HG02870 (cell line): ENCODE measurements at regions not wholly inside any gene's neighbourhood (a gene's known extent, or its start where the extent isn't known, plus 50 kb on each side); places are given as distances from the start of the nearest gene placed in this dataset.
"Not testable (repeated sequence)": the region's sequence is repeated elsewhere in the genome, so short reads cannot be mapped to it uniquely, and the experiment has no call there.

Experiments
- ATAC-seq: cut with Tn5 transposase; IDR thresholded peaks from one replicate; pipeline ENCODE4 v1.9.1; 2021; ENCODE audit warnings: mild to moderate bottlenecking, moderate library complexity; ENCODE audit not compliant: unreplicated experiment

DNA sequence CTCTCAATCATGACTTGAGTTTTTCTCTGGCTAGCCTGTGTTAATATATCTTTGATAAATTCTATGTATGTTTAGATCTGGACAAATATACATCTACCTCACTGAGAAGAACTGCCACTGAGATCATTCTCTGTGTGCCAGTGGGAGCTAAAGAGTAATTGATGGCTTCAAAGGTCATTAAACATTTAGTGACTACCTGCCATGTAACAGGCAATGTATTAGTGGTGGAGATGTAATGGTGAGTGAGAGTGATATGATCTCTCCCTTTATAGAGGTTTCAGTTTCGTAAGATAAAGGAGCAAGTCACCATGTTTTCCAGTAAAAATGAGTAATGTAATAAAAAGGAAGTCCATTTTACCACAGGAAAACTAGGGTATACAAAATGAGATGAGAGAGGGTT, 235.8 kb upstream of the CDH8 start:
- ATAC-seq: no peak

DNA sequence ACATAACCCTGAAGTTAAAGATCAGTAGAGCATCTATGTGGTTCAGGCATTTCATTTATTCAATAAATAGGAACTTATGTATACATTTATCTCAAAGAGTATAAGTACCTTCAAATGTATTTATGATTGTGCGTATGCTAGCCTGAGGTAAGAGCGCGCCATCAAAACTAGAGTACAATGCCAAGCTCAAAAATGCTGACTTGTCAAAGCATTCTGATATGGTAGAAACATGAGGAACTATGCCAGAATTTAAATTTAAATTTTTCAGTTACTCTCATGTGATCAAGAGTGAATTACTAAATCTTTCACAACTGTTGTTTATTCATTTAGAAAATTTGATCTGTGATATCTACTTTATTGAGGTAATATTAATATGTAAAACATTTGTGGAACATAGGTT, 225.5 kb upstream of the CDH8 start:
- no peak for ATAC-seq

DNA sequence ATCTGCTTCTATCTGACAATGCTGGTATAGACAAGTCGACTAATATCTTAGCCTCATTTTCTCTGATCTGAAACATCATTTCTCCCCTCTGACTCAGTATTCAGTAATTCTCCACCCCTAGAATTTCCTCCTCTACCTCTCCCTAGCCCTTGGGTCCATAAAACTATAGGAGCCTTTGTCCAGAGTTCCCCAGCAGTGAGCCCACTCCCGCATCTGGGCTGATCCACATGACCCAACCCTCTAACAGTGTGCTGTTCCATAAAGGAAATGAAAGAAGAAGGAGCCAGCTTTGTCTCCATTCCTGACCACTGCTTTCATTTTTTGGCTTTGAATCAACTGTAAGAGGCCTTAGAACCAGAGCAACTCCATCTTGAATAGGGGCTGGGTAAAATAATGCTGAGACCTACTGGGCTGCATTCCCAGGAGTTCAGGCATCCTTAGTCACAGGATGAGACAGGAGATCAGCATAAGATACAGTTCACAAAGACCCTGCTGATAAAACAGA, 222.7 kb upstream of the CDH8 start:
- ATAC-seq: not testable (repeated sequence)

DNA sequence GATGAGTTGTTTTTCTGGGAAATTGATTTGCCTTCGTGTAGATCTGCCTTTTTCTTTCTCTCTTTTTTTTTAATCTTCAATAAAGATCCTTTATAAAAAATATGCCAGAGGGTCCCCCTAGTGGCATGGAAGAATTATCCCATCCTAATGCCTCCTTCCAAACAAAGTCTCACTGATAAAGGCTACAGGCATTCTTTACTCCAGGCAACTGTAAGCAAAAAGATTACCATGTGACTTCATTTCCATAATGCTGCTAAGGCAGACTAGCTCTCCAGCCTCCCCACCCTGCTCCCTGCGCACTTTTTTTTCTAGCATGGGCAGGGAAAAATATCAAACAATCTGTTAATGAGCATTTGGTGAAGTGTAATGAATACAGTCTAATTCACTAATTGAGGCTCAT, 220.2 kb upstream of the CDH8 start:
- no peak for ATAC-seq

DNA sequence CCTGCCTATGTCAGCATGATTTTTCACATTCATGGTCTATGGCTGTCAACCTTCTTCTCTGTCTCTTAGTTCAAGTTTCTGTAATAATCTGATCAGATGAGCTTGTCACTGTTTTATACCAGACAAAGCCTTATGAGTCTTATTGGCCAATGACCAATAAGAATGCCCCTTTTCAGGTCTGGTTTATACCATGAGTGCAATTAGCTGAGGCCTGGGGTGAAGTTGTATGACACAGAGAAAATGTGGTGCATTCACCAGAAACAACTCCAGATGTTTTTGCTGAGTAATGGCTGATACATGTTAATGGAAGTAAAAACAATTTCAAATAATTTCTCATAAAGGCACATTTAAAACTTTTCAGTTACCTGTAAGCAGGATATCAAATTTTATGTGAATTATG, 218.6 kb upstream of the CDH8 start:
- ATAC-seq: no peak

DNA sequence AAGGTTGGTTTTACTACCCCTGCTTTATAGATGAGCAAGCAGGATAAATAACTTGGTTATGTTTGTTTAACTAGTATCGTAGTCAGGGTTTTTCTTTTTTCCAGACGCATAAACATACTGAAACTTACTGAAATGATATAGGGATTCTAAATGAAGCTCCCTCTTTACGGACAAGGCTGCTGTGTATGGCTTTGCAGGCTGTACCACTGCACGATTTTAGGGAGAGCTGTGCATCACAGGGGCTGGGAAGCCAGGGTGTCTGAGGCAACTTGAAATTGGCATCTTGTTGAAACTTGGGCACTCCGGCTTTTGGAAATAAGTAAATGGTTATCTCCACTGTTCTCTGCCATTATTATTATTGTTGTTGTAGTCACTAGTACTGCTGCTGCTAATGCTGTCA, 218.1 kb upstream of the CDH8 start:
- ATAC-seq: no peak

DNA sequence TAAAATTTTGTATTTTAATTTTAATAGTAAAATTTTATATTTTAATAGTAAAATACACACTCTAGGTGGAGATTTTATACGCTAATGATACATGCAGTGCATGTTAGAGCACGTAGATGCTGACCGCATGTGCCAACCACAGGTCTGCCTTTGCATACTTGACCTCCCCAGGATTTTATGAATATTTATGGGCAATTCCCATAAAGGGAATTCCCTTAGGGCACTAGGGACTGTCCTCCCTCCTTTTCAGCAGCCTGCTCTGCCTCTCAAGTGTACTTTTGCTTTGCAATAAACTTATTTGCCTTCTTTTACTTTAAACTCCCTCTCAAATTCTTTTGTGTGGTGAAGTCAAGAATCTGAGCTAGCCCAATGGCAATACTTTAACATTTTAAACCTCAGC, 217.7 kb upstream of the CDH8 start:
- no peak for ATAC-seq

DNA sequence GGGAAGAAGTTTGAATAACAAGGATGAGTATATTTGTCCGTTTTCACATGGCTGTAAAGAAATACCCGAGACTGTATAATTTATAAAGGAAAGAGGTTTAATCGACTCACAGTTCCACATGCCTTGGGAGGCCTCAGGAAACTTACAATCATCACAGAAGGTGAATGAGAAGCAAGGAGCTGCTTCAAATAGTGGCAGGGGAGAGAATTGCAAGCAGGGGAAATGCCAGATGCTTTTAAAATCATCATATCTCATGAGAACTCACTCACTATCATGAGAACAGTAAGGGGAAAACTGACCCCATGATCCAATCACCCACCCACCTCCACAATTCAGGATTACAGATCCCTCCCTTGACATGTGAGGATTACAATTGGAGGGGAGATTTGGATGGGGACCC, 212.8 kb upstream of the CDH8 start:
- ATAC-seq: no peak

DNA sequence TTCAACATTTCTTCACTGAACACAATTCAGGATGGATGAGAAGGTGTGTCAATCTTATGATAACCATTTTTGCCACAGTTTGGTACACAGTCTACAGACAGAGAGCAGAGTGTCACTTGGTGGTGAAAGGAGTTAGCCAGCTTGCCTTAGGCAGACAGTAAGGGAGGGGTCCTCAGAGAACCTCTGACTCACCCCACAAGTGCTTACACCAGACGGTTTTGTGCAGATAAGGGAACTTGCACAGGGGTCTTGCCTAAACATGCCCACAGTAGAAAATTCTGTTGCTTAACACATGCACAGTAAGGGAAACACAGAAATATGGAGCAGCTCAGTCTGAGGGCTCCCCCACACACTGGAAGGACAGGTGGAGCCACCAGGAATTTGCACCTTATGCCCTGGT, 204.5 kb upstream of the CDH8 start:
- ATAC-seq: no peak

DNA sequence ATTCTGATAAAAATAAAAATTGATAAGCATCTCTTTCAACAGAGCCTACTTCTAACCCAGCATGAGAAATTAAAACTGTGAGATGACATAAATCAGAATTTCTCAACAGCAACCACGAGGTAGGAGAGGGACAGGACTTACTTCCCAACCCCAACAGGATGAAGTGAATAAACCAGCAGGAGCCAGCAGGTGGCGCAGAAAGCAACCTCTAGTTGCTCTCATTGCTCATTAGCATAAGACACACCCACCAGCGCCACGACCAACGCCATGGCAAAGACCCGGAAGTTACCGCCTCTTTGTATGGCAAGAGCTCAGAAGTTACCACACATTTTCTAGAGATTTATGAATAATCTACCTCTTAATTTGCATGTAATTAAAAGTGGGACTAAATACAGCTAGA, 189.4 kb upstream of the CDH8 start:
- ATAC-seq: peak; percentile 70

DNA sequence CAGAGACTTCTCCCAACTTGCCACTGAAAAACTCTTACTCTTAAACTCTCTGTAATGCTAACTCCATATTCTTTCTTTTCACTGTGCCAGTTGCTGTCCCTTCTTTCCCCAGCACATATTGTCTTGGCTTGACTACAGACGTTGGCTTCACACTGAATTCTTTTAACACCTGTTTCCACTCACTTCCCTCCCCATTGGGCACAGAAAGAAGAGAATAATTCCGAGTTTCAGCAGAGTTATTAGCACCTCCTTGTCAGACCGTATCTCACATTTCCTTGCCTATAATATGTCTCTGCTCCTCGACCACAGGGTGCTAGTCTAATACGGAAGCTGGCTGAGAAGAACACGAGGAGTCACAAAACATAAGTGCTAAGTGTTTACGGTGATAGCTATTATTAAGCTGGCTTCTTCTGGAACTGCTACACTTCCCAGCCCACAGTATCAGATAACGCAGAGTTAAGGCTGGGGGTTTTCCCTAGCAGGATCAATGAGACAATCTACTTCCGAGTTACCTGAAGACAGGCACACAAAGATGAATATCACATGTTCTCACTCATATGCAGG, 188.5 kb upstream of the CDH8 start:
- ATAC-seq: no peak

DNA sequence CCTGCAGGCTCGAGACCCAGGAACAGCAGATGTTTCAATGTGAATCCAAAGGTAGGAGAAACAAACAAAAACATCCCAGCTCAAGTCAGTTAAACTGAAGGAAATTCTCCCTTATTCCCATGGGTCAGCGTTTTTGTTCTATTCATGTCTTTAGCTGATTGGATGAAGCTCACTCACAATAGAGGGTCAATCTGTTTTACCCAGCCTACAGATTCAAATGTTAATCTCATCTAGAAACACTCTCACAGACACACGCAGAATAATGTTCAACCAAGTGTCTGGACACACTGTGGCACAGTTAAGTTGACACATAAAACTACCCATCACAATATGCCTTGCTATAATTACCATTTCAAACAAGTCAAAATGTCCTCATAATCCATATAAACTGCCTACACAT, 180.6 kb upstream of the CDH8 start:
- ATAC-seq: no peak

DNA sequence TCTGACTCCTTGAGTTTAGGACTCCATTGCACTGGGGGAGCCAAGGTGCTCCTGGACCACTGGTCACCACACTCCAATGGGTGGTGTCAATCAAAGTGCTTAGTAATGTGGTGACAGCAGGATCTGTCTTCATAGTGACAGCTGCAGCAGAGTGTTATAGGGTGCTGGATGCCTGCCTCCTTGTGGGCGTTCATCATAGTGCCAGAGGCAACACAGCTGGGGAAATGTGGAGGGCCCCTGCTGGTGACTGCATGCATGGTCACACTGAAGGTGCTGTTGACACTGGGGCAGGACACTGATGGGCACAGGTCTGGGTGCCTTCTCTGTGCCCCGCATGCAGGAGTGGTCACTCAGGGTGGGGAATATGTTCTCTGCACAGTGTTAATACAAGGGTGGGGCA, 177.5 kb upstream of the CDH8 start:
- no peak for ATAC-seq

DNA sequence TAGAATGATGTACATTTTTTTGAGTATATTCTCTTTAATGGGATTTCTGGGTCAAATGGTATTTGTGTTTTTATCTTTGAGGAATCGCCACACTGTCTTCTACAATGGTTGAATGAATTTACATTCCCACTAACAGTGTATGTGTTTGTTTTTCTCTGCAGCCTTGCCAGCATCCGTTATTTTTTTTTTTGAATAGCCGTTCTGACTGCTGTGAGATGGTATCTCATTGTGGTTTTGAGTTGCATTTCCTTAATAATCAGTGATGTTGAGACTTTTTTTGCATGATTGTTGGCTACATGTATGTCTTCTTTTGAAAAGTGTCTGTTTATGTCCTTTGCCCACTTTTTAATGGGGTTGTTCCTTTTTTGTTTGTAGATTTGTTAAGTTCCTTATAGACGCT, 172.7 kb upstream of the CDH8 start:
- ATAC-seq: no peak

DNA sequence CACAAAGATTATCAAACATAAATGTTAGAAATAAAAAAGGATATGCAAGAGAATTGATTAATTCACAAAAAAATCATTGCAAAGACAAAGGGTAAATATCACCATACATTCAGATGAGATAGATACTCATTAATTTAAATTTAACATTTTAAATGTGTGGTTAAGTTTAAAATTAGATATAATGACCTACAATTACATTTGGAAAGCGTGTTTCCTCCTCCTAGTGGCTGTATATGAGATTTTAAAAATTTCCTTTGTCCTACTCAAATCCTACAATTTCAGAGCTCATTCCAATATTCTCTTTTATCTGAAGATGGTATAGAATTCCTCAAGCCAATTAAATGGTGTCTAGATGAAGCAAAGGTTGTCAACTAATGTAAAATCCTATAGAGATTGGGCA, 169.2 kb upstream of the CDH8 start:
- ATAC-seq: no peak

DNA sequence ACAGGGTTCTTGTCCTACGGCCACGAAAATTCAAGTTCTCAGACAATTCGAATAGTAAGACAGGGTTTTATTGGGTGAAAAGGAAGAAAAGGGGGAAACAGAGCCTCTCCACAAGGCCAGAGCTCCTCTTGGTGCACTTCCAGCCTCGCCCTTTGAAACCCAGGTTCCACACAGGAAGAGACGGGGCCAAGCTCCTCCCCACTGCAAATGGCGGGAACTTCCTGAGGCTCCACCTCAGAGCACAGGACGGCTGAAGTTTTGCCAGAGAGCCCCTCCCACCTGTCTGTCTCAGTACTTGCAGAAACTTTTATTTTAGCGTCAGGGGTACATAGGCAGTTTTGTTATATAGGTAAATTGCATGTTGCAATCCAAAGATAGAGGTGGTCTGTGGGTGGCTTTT, 165.7 kb upstream of the CDH8 start:
- no peak for ATAC-seq

DNA sequence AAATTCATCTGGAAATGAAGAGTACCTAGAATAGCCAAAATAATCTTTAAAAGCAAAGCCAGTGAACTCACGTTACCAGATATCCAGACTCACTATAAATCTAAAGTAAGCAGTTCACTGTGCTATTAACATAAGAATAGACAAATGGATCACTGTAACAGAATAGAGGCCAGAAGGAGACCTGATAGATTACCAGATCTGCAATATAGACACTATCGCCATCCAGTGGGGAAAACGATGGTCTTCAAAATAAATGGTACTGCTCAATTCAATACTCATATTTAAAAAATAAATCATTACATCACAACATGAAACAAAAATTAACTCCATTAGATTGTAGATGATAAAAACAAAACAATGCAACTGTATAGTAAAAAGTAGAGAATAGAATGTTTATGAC, 158.6 kb upstream of the CDH8 start:
- ATAC-seq: no peak

DNA sequence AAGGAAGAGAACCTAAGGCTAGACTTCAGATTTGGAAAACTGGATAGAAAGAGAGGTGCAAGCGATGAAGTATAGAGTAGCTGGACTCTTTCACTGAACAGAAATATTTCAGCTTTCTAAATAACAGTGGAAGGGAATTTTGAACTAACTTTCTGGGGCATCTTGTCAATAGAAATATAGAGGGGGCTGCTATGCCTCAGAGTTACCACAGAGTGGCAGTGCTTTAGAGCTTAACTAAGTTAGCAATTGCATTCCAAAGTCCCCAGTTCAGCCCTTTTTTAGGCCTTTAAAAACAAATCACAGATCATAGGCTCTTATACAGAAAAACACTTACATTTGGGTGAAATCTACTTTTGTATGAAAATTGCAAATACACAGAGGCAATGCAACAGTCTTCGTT, 154.2 kb upstream of the CDH8 start:
- ATAC-seq: no peak

DNA sequence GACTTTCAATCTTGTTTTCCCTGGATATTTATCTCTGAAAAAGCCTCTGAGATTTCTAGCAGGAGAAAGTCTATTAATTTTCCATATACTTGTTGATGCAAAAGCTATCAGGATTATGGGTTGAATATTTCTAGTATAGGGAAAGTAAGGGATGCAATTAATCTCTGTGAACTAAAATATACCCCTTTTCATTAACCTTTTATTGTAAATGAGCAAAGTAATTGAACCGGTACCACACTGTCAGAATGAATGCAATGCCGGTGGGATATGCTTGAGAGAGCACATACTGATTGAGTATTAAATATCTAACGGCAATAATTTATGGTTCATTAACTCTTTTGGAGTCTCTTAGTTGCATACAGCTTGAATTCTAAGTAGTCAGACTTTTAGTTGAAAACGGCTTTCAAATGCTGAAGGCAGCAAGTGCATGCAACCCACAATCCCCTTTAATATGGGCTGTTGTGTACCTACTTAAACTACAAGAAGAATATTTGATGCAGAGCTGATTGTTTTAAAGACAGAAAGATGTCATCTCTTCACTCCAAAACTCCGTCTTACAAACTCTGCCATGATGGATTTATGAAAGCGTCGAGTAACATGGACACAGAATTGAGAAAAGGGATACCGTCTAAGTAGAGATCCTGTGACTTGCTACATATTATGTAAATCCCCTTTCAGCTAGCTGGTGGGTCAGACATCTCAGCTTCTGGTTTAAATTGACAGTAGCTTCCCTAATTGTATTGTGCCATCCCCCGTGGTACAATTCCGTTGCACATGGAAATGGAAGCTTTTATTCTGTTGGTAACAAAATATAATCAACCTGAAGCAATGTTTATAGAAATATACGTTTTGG, 141.3 kb upstream of the CDH8 start:
- ATAC-seq: no peak

DNA sequence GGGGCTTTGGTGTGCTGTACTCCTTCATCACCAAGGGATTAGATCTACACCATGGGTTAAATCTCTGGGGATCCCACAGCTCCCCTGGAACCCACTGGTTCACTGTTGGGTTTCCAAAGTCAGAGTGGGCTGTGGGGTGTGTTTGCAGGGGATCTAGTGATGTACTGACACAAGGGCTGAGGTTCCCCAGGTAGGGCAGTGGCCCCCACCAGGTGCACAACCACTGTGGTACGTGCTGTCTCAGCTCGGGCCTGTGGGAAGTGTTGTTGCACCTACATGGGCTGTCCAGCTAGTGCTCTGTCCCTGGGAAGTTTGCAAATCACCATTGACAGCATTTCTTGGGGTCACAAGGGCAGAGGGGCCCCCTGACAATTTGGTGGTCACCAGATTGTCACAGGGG, 134.4 kb upstream of the CDH8 start:
- no peak for ATAC-seq

DNA sequence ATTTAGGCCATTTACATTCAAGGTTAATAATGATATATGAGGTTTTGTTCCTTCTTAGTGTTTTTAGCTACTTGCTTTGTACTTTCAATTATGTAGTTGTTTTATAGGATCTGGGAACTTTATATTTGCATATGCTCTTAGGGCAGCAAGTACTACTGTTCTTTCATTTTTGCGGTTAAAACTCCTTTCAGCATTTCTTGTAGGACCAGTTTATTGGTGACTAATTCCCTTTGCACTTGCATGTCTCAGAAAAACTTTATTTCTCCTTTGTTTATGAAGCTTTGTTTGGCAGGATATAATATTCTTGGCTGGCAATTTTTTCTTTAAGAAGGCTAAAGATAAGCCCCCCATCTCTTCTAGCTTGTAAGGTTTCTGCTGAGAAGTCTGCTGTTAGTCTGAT, 131.3 kb upstream of the CDH8 start:
- no peak for ATAC-seq

DNA sequence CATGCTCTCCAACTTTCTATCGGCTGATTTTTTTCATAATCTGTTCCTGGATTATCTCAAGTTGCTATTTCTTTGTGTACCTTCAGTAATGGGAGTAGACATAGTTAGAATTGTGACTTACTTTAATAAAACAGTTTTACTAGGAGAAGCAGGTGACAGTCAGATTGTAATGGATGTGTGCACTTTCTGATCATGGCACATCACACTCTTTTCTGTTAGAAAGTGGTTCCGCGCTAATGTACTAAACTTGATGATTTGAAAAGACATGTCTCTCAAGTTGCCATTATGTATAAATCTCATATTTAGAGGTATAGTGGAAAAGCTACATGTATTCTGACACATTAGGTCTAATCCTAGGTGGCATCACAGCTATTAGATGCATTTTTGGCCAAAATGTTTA, 121.3 kb upstream of the CDH8 start:
- no peak for ATAC-seq

DNA sequence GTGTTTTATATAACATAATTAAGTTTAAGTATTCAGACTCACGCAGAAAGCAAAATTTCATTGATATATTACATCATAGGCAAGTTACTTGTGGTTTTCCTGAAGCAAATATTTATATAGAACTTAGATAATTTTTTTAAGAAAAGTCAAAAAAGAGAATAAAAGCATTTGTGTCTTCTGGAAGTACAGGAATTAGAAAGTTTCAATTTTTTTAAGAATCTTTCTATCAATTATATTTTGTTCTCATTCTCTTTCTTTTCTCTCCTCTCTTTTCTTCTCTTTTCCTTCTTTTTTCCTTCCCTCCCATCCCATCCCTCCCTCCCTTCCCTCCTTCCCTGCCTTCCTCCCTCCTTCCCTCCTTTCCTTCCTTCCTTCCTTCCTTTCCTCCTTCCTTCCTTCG, 120.7 kb upstream of the CDH8 start:
- no peak for ATAC-seq
